HG03575 (cell line): ENCODE measurements at regions not wholly inside any gene's neighbourhood (a gene's known extent, or its start where the extent isn't known, plus 50 kb on each side); places are given as distances from the start of the nearest gene placed in this dataset.
"Not testable (repeated sequence)": the region's sequence is repeated elsewhere in the genome, so short reads cannot be mapped to it uniquely, and the experiment has no call there.

Source experiments
- ATAC-seq: cut with Tn5 transposase; IDR thresholded peaks from one replicate; pipeline ENCODE4 v1.9.1; 2021; ENCODE audit not compliant: unreplicated experiment, insufficient number of reproducible peaks, low FRiP score; ENCODE audit errors: extremely low read depth

- ATAC-seq: no peak
These were observed 171.3 kb downstream of the NUFIP1 start for GRCh38 chr13:44818016-44818415.

DNA sequence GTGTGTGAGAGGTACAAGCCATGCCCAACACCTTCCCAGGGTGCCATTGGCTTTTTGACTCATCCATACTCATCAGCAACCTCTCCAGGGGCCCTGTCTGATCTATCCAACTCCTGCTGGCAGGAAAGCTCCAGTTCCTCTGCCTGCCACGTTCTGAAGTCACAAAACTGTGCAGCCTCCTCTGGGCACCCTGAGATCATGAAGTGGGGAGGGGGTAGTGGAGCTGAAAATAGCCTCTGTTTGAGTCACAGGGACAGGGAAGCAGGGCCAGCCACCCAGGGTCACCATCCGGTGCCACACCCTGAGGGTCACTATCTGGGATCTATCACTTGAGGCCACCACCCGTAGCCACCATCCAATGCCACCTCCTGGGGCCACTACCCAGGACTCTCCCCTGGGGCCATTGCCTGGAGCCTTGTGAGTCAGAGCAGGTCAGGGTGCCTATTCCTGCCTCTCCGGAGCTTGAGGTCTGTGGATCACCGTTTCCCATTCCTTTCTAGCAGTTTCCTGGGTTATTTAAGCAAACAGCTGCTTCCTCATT lies 172.1 kb downstream of the NUFIP1 start:
- ATAC-seq: no peak

- ATAC-seq: no peak
These were observed 172.6 kb downstream of the NUFIP1 start for GRCh38 chr13:44816701-44817100.

DNA sequence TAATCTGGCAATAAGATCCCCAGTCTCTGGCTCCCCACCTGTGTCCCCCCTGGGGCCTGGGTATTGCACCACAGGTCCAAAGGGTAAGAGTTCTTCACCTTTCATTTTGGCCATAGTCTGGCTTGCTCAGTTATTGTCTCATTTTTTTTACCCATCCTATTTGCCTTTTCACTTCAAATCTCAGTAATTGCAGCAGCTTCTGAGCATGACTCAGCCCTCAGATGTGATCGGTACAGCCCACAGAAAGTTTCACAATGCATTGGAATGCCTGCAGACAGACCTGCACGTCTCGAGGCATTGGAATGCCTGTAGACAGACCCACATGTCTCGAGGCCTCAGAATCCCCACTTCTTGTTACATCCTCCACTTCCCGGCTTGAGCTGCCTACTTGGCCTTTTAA lies 173.6 kb downstream of the NUFIP1 start:
- ATAC-seq: no peak

DNA sequence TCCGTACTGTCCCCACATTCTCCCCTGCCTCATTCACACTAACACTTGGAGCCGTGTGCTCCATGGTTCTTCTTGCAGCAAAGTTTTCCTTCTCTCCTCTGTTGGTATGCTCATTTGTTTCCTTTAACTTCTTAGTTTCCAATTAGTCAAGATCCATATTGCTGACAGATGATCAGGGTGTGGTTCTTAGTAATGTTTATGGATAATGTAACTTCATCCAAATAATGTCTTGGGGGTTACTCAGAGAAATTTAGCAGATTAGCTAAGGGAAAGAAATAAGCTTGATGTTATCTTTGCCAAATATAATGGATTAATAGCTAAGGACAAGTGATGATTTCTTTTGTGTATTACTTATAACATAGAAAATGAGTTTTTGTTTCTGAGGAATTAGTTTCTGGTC lies 174.4 kb downstream of the NUFIP1 start:
- ATAC-seq: no peak

DNA sequence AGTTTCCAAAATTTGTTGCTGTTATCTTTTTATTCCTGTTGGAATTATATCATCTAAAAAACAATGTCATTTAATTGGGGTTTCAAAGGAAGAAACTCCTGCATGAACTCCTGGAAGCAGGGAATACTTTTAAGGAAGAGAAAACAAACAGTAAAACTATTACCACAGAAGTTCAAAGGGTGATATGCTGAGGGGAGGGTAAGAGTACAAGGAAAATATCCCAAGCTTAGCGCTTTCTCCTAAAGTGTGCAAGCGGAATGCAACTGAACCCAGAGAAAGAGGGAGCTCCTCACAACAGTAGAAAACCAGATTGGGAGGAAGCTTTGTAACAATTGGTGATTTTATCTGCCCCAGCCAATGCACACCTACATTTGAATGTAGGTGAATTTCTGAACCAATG lies 175.1 kb downstream of the NUFIP1 start:
- no peak for ATAC-seq

- ATAC-seq: no peak
These were observed 176.5 kb downstream of the NUFIP1 start for GRCh38 chr13:44812818-44813217.

DNA sequence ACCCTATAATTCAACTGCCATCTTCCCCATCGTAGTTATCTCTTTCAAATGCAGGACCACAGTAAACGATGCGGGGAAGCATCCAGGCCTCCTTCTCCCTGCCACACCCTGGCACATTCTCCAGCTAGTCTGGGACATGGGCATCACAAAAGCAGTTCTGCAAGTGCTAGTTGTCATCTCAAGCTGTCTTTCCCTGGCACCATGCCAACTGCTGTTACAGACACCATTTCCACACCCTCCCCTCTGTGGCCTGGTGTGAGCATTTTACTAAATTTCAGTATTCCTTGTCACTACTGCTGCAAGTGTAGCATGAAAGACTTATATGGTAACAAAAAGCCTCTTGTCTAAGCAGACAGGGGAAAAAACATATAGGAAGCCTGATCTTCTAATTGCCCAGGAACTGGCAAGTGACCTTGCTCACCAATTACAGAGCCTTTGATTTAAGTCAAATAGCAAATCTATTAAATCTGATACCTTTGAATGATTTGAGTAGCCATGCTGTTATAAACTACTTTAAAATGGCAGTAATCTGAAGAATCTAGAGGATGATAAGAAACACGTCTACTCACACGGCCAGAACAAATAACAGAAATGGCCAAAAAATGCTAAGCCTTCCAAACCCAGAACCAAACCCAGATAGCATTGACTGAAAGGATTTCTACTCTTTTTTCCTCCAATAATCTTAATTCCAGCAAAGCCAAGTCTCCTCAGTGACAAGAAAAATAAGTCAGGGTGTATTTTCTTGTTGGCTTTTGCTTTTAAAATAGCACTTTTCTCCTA lies 179.0 kb downstream of the NUFIP1 start:
- ATAC-seq: no peak

DNA sequence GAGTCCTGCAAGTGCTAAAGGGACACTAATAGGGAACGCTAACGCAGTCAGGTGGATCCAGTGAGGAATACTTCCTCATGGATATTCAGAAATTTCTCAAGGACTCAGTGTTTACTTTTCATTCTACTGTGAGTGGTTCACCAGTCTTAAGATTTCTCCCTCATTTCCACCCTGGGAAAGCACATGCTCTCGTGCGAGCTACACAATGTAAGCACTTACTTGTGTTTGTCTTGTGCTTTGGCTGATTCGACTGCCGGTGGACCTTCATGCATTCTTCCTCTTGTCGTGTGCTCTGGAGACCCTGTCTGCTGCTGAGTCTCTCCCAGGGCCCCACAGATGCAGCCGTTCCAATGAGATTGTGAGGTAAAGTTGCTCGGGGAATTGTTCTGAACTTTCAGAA lies 180.1 kb downstream of the NUFIP1 start:
- ATAC-seq: no peak

DNA sequence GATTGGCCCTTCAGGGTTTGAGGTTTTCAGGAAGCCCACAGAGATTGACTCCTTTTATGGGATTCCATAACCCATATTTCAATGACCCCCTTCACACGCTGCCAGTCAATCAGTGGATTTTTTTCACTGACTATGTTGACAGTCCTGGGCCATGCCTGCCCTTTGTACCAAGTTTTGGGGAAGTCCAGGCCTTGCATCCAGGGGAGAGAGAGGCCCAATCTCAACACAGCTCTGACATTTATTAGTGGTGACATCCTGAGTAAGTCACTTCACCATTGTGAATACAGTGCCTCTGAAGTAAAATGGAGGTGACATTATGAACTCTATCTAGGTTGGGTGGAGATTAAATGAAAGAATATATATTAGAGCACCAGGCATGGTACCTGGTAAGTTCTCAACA lies 181.1 kb downstream of the NUFIP1 start:
- no peak for ATAC-seq

- ATAC-seq: no peak
These were observed 181.7 kb downstream of the NUFIP1 start for GRCh38 chr13:44807449-44808034.

GRCh38 chr13:44806826-44807225 lies 182.4 kb downstream of the NUFIP1 start:
- ATAC-seq: no peak

DNA sequence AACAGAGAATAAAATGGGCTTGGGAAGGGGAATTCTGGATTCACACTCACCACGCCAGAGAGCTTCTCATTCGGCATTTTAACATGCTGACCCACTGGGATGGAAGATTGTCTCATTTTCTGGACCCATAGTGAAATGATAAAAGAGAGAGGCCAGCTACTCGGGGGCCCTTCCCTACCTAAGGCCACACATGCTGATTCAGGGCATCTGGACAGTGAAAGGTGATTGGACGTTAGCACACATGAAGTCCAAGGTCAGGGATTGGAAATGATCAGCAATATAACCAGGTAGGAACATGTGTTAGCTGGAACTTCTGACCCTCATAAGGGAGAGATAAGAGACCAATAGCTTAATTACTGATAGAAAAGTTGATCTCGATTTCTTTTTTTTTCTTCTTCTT lies 183.7 kb downstream of the NUFIP1 start:
- no peak for ATAC-seq

- no peak for ATAC-seq
These were observed 185.9 kb downstream of the NUFIP1 start for GRCh38 chr13:44803390-44803789.

DNA sequence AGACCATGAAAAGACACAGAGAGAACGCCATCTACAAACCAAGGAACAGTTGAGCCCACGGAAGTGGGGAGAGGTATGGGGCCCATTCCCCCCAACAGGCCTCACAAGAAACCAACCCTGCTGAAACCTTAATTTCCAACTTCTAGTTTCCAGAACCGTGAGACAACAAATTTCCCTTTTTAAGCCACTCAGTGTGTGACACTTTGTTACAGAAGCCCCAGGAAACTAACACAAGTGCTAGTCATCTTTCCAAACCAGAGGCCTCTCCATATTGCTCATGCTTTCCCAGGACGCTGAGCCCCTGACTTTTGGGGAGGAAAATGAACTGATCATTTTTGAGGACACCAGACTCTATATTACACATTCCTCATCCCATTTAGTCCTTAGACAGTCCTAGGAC lies 186.8 kb downstream of the NUFIP1 start:
- no peak for ATAC-seq

- no peak for ATAC-seq
These were observed 187.3 kb downstream of the NUFIP1 start for GRCh38 chr13:44801990-44802389.

DNA sequence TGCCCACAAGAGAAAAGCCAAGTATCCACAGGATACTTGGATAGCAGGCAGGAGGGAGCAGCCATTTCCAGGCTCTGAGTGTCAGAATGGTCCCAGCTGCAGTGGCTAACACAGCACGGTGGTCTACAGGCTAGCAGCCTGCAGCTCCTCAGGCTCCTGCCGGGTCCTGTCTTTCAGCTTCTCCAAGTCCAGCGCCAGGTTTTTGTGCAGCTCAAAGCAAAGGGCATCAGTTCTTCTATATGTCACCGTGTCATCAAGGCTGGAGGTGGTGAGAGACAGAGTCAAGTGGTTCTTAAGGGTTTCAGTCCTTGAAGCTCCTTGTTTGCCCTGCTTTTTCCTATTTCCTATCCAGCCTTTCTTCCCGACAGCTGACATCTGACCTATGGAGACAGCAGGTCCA lies 188.6 kb downstream of the NUFIP1 start:
- ATAC-seq: no peak

DNA sequence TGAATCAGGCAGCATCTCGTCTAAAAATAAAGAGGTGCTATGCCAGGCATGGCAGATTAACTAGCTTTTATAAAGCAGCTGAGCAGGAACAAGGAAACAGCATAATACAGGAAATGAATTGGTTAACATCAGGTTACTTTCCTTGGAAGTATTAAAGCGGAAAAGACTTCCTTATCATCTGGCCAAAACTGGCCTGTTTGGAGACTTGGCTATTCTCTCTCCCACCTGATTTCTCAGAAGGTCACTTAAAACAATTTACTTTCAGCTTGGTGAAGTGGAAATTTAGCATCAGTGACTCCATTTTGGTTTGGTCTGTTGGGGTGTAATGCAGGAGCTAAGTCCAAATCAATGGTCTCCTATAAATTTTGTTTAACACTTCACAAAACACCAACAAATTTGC lies 191.6 kb downstream of the NUFIP1 start:
- ATAC-seq: no peak

DNA sequence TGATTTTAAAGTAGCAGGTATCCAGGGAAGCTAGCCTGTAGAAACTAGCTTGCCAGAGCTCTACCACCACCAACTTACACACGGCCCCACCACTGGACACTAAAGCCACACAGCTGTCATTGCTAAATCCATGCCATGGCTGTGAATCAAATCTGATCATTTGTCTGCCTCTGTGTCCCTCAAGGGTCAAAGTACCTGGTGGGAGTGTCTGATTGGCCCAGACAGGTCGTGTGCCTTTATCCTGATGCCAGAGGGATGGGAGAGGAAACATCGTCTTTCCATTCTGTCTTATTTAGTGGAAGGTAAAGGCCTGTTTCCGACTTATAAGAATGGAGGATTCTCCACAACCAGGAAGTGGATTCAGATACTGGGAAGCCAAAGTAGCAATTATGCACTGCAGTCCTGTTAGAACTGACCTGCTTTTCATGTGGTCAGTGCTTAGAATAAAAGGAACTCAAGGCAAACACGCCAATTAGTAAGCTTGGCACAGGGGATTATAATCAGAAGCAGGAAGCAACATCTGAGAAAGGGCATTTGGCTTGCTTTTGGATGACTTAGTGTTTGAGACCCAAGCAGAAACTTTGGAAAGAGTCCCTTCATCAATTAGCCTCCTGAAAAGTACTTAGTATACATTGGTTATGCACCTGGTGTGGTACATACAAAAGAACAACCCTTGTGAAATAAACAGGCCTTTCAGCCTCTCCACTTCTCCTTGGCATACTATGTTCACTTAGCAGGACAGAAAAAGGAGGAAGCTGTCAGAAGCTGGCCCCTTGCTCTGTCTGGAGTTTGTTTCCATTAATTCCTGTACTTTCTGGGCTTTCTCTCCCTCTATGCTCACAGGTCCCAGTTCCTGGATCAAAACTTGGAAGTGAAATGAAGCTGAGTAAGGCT lies 192.4 kb downstream of the NUFIP1 start:
- no peak for ATAC-seq

- ATAC-seq: not testable (repeated sequence)
These were observed 193.2 kb downstream of the NUFIP1 start for GRCh38 chr13:44796039-44796438.
